ENCODE measurements at regions not wholly inside any gene's neighbourhood (a gene's known extent, or its start where the extent isn't known, plus 50 kb on each side); places are given as distances from the start of the nearest gene placed in this dataset.

DNA sequence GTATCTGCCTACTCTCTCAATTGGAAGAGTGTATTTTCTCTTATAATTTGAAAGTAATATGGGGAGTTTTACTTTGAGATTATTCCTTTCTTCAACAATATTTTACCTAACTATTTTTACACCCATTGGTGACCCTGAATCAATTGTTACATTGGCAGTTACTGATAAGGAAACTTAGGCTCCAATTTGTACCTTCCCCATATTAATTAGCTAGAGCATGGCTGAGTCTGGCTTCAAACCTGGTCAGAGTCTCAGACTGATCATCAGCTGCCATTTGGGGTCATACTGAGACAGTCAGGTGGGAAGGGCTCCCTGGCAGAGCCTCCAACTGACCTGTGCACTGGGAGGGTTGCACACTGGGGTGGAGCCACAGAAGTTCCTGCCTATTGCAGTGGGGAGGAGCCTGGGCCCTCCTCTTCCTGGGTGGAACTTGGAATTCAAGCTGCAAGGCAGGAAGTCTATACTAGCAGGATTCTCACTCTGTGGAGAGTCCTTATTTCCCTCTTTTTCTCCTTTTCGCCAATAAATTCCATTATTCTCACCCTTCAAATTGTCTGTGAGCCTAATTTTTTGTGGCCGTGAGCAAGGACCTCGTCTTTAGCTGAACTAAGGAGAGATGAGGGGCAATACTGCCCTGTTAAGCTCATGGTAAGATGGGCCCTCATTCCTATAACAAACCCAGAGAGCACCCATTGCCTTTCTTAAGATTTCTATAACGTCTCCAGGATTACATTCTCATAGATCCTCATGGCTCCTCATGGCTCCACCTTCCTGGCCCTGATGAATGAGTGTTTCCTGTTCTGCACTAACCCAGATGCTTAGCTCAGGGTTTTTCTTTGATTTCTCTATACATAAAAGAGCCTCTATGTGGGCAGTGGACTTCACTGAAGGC, 285.1 kb downstream of the ADGB start:
- TF ChIP-seq, protein P1, sequence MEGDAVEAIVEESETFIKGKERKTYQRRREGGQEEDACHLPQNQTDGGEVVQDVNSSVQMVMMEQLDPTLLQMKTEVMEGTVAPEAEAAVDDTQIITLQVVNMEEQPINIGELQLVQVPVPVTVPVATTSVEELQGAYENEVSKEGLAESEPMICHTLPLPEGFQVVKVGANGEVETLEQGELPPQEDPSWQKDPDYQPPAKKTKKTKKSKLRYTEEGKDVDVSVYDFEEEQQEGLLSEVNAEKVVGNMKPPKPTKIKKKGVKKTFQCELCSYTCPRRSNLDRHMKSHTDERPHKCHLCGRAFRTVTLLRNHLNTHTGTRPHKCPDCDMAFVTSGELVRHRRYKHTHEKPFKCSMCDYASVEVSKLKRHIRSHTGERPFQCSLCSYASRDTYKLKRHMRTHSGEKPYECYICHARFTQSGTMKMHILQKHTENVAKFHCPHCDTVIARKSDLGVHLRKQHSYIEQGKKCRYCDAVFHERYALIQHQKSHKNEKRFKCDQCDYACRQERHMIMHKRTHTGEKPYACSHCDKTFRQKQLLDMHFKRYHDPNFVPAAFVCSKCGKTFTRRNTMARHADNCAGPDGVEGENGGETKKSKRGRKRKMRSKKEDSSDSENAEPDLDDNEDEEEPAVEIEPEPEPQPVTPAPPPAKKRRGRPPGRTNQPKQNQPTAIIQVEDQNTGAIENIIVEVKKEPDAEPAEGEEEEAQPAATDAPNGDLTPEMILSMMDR (IDR thresholded peaks at IDR 0.05), result no peak
- no peak for TF ChIP-seq POLR2A (IDR thresholded peaks at IDR 0.05)
